ENCODE measurements at regions not wholly inside any gene's neighbourhood (a gene's known extent, or its start where the extent isn't known, plus 50 kb on each side); places are given as distances from the start of the nearest gene placed in this dataset.

GRCh38 chr18:68414407-68414806, 300.5 kb downstream of the TMX3 start:
- no peak for TF ChIP-seq CTCF (IDR thresholded peaks at IDR 0.05)
- TF ChIP-seq POLR2A (IDR thresholded peaks at IDR 0.05), result no peak
- TF ChIP-seq POLR2AphosphoS5 (IDR thresholded peaks at IDR 0.05), result no peak
